SU-DHL-6 (cell line): ENCODE measurements at regions not wholly inside any gene's neighbourhood (a gene's known extent, or its start where the extent isn't known, plus 50 kb on each side); places are given as distances from the start of the nearest gene placed in this dataset.
"Not testable (repeated sequence)": the region's sequence is repeated elsewhere in the genome, so short reads cannot be mapped to it uniquely, and the experiment has no call there.

Experiments
- H2AFZ ChIP-seq: fragments of 200-600 bp; sonication (generic); 2 replicates; pipeline ENCODE4 v1.6.1; 2014; ENCODE audit warnings: low read depth, mild to moderate bottlenecking, moderate library complexity, mixed read lengths, antibody characterized with exemption, low read length; ENCODE audit not compliant: severe bottlenecking
- H3F3A ChIP-seq: fragments of 200-600 bp; shearing (Covaris generic); 2 replicates; pipeline ENCODE4 v1.6.0; 2016; ENCODE audit warnings: antibody characterized with exemption, mild to moderate bottlenecking; ENCODE audit not compliant: insufficient read depth
- H3K27ac ChIP-seq: fragments of 200-600 bp; sonication (generic); 2 replicates; pipeline ENCODE4 v1.5.1; 2016; ENCODE audit warnings: low read depth, mild to moderate bottlenecking, low read length, moderate library complexity, mixed read lengths
- H3K27me3 ChIP-seq: fragments of 200-600 bp; sonication (generic), shearing (Covaris generic); 2 replicates; pipeline ENCODE4 v1.6.0; 2014; ENCODE audit warnings: mild to moderate bottlenecking, low read length
- H3K36me3 ChIP-seq: fragments of 200-600 bp; sonication (generic); 2 replicates; pipeline ENCODE4 v1.6.1; 2014; ENCODE audit warnings: mild to moderate bottlenecking, low read length, mixed read lengths
- H3K4me2 ChIP-seq: fragments of 300-600, 200-600 bp; shearing (Covaris generic), sonication (generic); 2 replicates; pipeline ENCODE4 v1.6.0; 2014; ENCODE audit warnings: low read length, low read depth, mild to moderate bottlenecking; ENCODE audit not compliant: poor library complexity, severe bottlenecking
- H3K4me3 ChIP-seq: fragments of 200-600 bp; sonication (generic); 2 replicates; pipeline ENCODE4 v1.5.1; 2014; ENCODE audit warnings: antibody characterized with exemption, low read length, mild to moderate bottlenecking, mixed read lengths; ENCODE audit not compliant: insufficient read depth, poor library complexity, severe bottlenecking
- H3K79me2 ChIP-seq: fragments of 200-600 bp; sonication (generic); 2 replicates; pipeline ENCODE4 v1.6.1; 2014; ENCODE audit warnings: mild to moderate bottlenecking, low read length, moderate library complexity; ENCODE audit not compliant: insufficient read depth
- H3K9ac ChIP-seq: fragments of 200-600 bp; sonication (generic); 2 replicates; pipeline ENCODE4 v1.7.0; 2014; ENCODE audit warnings: mild to moderate bottlenecking, low read length
- H3K9me2 ChIP-seq: fragments of 200-600 bp; sonication (generic); replicated peaks from 2 replicates; pipeline ENCODE4 v1.6.1; 2014; ENCODE audit warnings: low read length; ENCODE audit not compliant: insufficient read depth
- H3K9me3 ChIP-seq: fragments of 200-600 bp; sonication (generic); 2 replicates; pipeline ENCODE4 v1.6.1; 2014; ENCODE audit warnings: low read length, mixed read lengths; ENCODE audit not compliant: insufficient read depth
- H4K20me1 ChIP-seq: fragments of 200-600 bp; sonication (generic); 2 replicates; pipeline ENCODE4 v1.6.1; 2014; ENCODE audit warnings: low read depth, mild to moderate bottlenecking, antibody characterized with exemption, low read length, moderate library complexity, mixed read lengths
- EZH2phosphoT487 ChIP-seq: fragments of 200-600 bp; sonication (generic), shearing (Covaris generic); conservative IDR thresholded peaks from 2 replicates; pipeline ENCODE4 v1.6.1; 2018; ENCODE audit warnings: mild to moderate bottlenecking, antibody characterized with exemption, low read length, moderate library complexity, mixed read lengths
- TF ChIP-seq, protein P1 (sequence below): fragments of 200-600 bp; sonication (generic); IDR thresholded peaks from one replicate; pipeline ENCODE4 v1.5.1; 2017; ENCODE audit warnings: antibody characterized with exemption, mild to moderate bottlenecking, low read length, moderate library complexity; ENCODE audit not compliant: insufficient read depth, poor library complexity, severe bottlenecking

DNA sequence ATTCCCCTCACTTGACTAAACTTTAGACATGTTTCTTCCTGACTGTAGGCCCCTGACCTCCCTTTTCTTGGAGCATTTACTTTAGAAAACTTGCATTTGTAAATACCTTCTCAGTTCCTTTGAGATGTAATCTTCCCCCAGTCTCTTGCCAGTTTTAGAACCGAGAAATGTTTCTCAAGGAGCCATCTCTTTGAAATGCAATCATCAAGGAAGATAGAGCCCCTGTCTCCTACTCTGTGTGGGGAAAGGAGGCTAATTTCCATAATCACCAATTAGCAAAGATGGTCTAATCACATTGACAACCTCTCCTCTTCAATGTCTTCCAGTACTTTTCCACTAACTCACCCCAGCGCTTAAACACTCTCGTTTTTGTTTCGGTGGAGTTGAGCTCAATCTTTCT is 70.0 kb upstream of the SMIM30 start:
- H3K9me3 ChIP-seq: no peaks in the 10 kb centered on the region
- H3K4me2 ChIP-seq: no peak overlapping the region
- no peaks in the 10 kb centered on the region for H3K36me3 ChIP-seq
- no peaks in the 10 kb centered on the region for H3F3A ChIP-seq
- no peaks in the 10 kb centered on the region for H3K9me2 ChIP-seq
- H3K4me3 ChIP-seq: no peak overlapping the region
- TF ChIP-seq, protein P1, sequence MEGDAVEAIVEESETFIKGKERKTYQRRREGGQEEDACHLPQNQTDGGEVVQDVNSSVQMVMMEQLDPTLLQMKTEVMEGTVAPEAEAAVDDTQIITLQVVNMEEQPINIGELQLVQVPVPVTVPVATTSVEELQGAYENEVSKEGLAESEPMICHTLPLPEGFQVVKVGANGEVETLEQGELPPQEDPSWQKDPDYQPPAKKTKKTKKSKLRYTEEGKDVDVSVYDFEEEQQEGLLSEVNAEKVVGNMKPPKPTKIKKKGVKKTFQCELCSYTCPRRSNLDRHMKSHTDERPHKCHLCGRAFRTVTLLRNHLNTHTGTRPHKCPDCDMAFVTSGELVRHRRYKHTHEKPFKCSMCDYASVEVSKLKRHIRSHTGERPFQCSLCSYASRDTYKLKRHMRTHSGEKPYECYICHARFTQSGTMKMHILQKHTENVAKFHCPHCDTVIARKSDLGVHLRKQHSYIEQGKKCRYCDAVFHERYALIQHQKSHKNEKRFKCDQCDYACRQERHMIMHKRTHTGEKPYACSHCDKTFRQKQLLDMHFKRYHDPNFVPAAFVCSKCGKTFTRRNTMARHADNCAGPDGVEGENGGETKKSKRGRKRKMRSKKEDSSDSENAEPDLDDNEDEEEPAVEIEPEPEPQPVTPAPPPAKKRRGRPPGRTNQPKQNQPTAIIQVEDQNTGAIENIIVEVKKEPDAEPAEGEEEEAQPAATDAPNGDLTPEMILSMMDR: no peak
- TF ChIP-seq EZH2phosphoT487: no peak
- H3K27ac ChIP-seq: no peak overlapping the region
- no peak overlapping the region for H2AFZ ChIP-seq
- no peak overlapping the region for H3K9ac ChIP-seq
- no peaks in the 10 kb centered on the region for H4K20me1 ChIP-seq
- H3K27me3 ChIP-seq: no peaks in the 10 kb centered on the region
- no peaks in the 10 kb centered on the region for H3K79me2 ChIP-seq

DNA sequence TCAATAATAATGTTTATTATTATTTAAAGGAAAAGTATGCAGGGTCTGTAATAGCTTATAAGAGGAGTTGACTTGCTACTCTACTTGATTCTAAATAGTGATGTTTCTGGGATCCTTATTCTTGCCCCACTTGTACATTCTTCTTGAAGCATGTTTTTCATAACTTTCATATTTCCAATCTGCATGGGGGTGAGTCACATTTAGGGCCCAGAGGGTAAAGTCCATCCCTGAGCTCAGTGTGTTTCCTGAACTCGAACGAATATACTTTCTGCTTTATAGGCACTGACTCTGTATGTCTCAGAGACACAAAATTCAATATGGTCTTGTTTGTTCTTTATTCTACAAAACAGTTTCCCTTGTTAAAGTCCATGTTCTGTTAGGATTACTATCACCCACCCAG is 61.0 kb upstream of the SMIM30 start:
- Histone ChIP-seq H2AFZ (no peak overlapping the region), H3K4me3 (no peak overlapping the region), H3K9me3 (no peaks in the 10 kb centered on the region), H3K36me3 (no peaks in the 10 kb centered on the region), H3K27ac (no peak overlapping the region), H3F3A (no peaks in the 10 kb centered on the region), H3K4me2 (no peak overlapping the region), H3K79me2 (no peaks in the 10 kb centered on the region), H4K20me1 (no peaks in the 10 kb centered on the region), H3K9me2 (peaks cover 4% of the 10 kb centered on the region; the same call in 1 of the 2 replicates), H3K9ac (no peak overlapping the region), H3K27me3 (no peaks in the 10 kb centered on the region)
- no peak for TF ChIP-seq EZH2phosphoT487
- TF ChIP-seq, protein P1: no peak

DNA sequence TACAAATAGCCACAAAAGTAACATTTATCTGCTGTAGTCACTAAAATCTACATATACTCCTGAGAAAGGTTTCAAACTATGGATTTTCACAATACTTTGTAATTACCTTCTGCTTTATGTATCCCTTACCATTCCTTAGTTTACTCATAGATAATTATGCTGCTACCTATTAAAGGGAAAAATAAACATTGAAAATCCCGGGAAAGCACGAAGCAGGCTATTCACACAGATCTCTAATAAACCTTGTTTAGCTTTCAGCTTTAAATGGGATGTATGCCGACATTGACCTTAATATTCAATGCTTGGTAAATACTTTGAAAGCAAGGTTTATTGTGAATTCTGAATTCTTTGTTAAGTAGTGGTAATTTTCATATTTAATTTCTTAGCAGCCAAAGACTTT is 58.5 kb upstream of the SMIM30 start:
- Histone ChIP-seq H3K27ac (no peak overlapping the region), H3K9me2 (no peaks in the 10 kb centered on the region), H3K27me3 (no peaks in the 10 kb centered on the region), H4K20me1 (no peaks in the 10 kb centered on the region), H3K9ac (no peak overlapping the region), H3K79me2 (no peaks in the 10 kb centered on the region), H3K36me3 (no peaks in the 10 kb centered on the region), H3K4me3 (no peak overlapping the region), H3F3A (no peaks in the 10 kb centered on the region), H3K9me3 (no peaks in the 10 kb centered on the region), H2AFZ (no peak overlapping the region), H3K4me2 (no peak overlapping the region)
- TF ChIP-seq EZH2phosphoT487: no peak
- TF ChIP-seq, protein P1: no peak

GRCh38 chr7:113176180-113176579 is 57.8 kb upstream of the SMIM30 start:
- H3F3A ChIP-seq, H2AFZ ChIP-seq, H3K36me3 ChIP-seq, H4K20me1 ChIP-seq, H3K27ac ChIP-seq, H3K9ac ChIP-seq, H3K4me2 ChIP-seq, H3K9me3 ChIP-seq, H3K9me2 ChIP-seq, H3K27me3 ChIP-seq, H3K4me3 ChIP-seq, H3K79me2 ChIP-seq: not testable (repeated sequence)
